PC-9 (cell line): ENCODE measurements at regions not wholly inside any gene's neighbourhood (a gene's known extent, or its start where the extent isn't known, plus 50 kb on each side); places are given as distances from the start of the nearest gene placed in this dataset.

Experiments
- BruUV-seq: library from RNA; stranded (reverse); fragments of 400-500 nt; replicated peaks from 2 replicates; lab custom pipeline; 2021; lab: Mats Ljungman, UMichigan
- CTCF ChIA-PET: fragments of 300-600 bp; sonication (Branson Sonifier 250); formaldehyde crosslinking; loops from one replicate; lab custom pipeline; 2022; ENCODE audit warnings: antibody characterized with exemption; lab: Charles Lee
- POLR2A ChIA-PET: fragments of 300-600 bp; sonication (Branson Sonifier 250); formaldehyde crosslinking; loops from one replicate; lab custom pipeline; 2022; ENCODE audit warnings: antibody characterized with exemption; ENCODE audit not compliant: unreplicated experiment; lab: Charles Lee
- DNase-seq, 2 experiments: peaks; one replicate each; pipeline versions ENCODE4 v3.0.0 to v3.0.0-alpha.2; 2015 to 2022; ENCODE audit warnings: mixed read lengths in 1 of 2
- H2AFZ ChIP-seq: fragments of 200-600 bp; sonication (generic); 2 replicates; pipeline ENCODE4 v1.8.1; 2017; ENCODE audit warnings: antibody characterized with exemption
- H3F3A ChIP-seq: fragments of 200-600 bp; sonication (generic); 2 replicates; pipeline ENCODE4 v1.8.1; 2017; ENCODE audit warnings: antibody characterized with exemption, mild to moderate bottlenecking, low read depth; ENCODE audit not compliant: insufficient read depth
- H3K27ac ChIP-seq: fragments of 200-600 bp; sonication (generic); 2 replicates; pipeline ENCODE4 v1.6.1; 2016; ENCODE audit warnings: mixed run types
- H3K27me3 ChIP-seq: fragments of 200-600 bp; sonication (generic); 2 replicates; pipeline ENCODE4 v1.6.1; 2016; ENCODE audit warnings: low read depth, mixed run types; ENCODE audit not compliant: insufficient read depth
- H3K36me3 ChIP-seq: fragments of 200-600 bp; sonication (generic); 2 replicates; pipeline ENCODE4 v1.6.1; 2016; ENCODE audit warnings: low read depth, mixed run types
- H3K4me1 ChIP-seq: fragments of 200-600 bp; sonication (generic); replicated peaks from 2 replicates; pipeline ENCODE4 v1.6.1; 2016; ENCODE audit warnings: mixed run types; ENCODE audit not compliant: insufficient read depth
- H3K4me2 ChIP-seq: fragments of 200-600 bp; sonication (generic); 2 replicates; pipeline ENCODE4 v1.6.1; 2017; ENCODE audit warnings: mixed run types
- H3K4me3 ChIP-seq: fragments of 200-600 bp; sonication (generic); 2 replicates; pipeline ENCODE4 v1.6.1; 2016; ENCODE audit warnings: mixed run types
- H3K79me2 ChIP-seq: fragments of 200-600 bp; sonication (generic); 2 replicates; pipeline ENCODE4 v1.6.1; 2017; ENCODE audit warnings: low read depth, mixed run types
- H3K9me2 ChIP-seq: fragments of 200-600 bp; sonication (generic); 2 replicates; pipeline ENCODE4 v1.8.1; 2017; ENCODE audit warnings: mild to moderate bottlenecking; ENCODE audit not compliant: insufficient read depth
- H3K9me3 ChIP-seq: fragments of 200-600 bp; sonication (generic); 2 replicates; pipeline ENCODE4 v1.8.1; 2016; ENCODE audit warnings: low read depth; ENCODE audit not compliant: insufficient read depth
- H4K20me1 ChIP-seq: fragments of 200-600 bp; sonication (generic); 2 replicates; pipeline ENCODE4 v1.8.1; 2017; ENCODE audit not compliant: insufficient read depth
- CTCF ChIP-seq: fragments of 200-600 bp; sonication (generic); conservative IDR thresholded peaks from 2 replicates; pipeline ENCODE4 v1.6.1; 2017; ENCODE audit warnings: mixed run types, antibody characterized with exemption, mild to moderate bottlenecking, moderate library complexity
- EZH2 ChIP-seq: fragments of 200-600 bp; sonication (generic); IDR thresholded peaks from 2 replicates; pipeline ENCODE4 v1.8.0; 2017; ENCODE audit warnings: antibody characterized with exemption, low read depth
- intact Hi-C: fragments of 100-400 bp; cut with micrococcal nuclease; formaldehyde crosslinking; loops from one replicate; pipeline ENCODE4 v1.10.0; 2022; ENCODE audit not compliant: unreplicated experiment

- no peak for TF ChIP-seq EZH2
- TF ChIP-seq CTCF = no peak
- intact Hi-C loops = no loop called here
- ChIA-PET POLR2A (no interaction called here), CTCF (no interaction called here)
- no TSS peak for BruUV-seq
- no peaks in the 10 kb centered on the region for H4K20me1 ChIP-seq
- no peaks in the 10 kb centered on the region for H3K4me1 ChIP-seq
- H3F3A ChIP-seq = no peaks in the 10 kb centered on the region
- H3K36me3 ChIP-seq = no peaks in the 10 kb centered on the region
- H3K27ac ChIP-seq = no peak overlapping the region
- no peaks in the 10 kb centered on the region for H3K79me2 ChIP-seq
- no peaks in the 10 kb centered on the region for H3K9me2 ChIP-seq
- H2AFZ ChIP-seq = no peak overlapping the region
- DNase-seq = no peak
- H3K4me2 ChIP-seq = no peak overlapping the region
- H3K9me3 ChIP-seq = no peaks in the 10 kb centered on the region
- peaks cover 14% of the 10 kb centered on the region; the same call in 1 of the 2 replicates for H3K27me3 ChIP-seq
- no peak overlapping the region for H3K4me3 ChIP-seq
Observed at GRCh38 chr6:159494586-159494972, 198.5 kb downstream of the SOD2 start.

- DNase-seq = no peak
- H3K9me3 ChIP-seq = no peaks in the 10 kb centered on the region
- no peak overlapping the region for H3K27ac ChIP-seq
- H3K4me2 ChIP-seq = no peak overlapping the region
- H3K4me1 ChIP-seq = no peaks in the 10 kb centered on the region
- H3K36me3 ChIP-seq = no peaks in the 10 kb centered on the region
- ChIA-PET POLR2A (no interaction called here), CTCF (no interaction called here)
- H3K79me2 ChIP-seq = no peaks in the 10 kb centered on the region
- no peak overlapping the region for H3K4me3 ChIP-seq
- TF ChIP-seq EZH2 (no peak), CTCF (no peak)
- no peaks in the 10 kb centered on the region for H3F3A ChIP-seq
- intact Hi-C loops = no loop called here
- no peaks in the 10 kb centered on the region for H3K9me2 ChIP-seq
- no TSS peak for BruUV-seq
- H2AFZ ChIP-seq = no peak overlapping the region
- H4K20me1 ChIP-seq = no peaks in the 10 kb centered on the region
- peaks cover 14% of the 10 kb centered on the region; the same call in 1 of the 2 replicates for H3K27me3 ChIP-seq
Observed at GRCh38 chr6:159493898-159494585, 199.0 kb downstream of the SOD2 start.

GRCh38 chr6:159493231-159493897 is 199.7 kb downstream of the SOD2 start:
- Histone ChIP-seq H3K9me2 (no peaks in the 10 kb centered on the region), H3K36me3 (no peaks in the 10 kb centered on the region), H3F3A (no peaks in the 10 kb centered on the region), H3K27ac (no peak overlapping the region), H3K79me2 (no peaks in the 10 kb centered on the region), H2AFZ (no peak overlapping the region), H3K9me3 (no peaks in the 10 kb centered on the region), H4K20me1 (no peaks in the 10 kb centered on the region), H3K4me2 (no peak overlapping the region), H3K27me3 (peaks cover 14% of the 10 kb centered on the region; the same call in 1 of the 2 replicates), H3K4me3 (no peak overlapping the region), H3K4me1 (no peaks in the 10 kb centered on the region)
- BruUV-seq = no TSS peak
- POLR2A ChIA-PET = no interaction called here
- CTCF ChIA-PET = no interaction called here
- TF ChIP-seq EZH2 (no peak), CTCF (no peak)
- DNase-seq = no peak
- intact Hi-C loops = no loop called here
